Ishikawa (cell line): ENCODE measurements at regions not wholly inside any gene's neighbourhood (a gene's known extent, or its start where the extent isn't known, plus 50 kb on each side); places are given as distances from the start of the nearest gene placed in this dataset.

Experiments
- CEBPB ChIP-seq: IDR thresholded peaks from 2 replicates; pipeline ENCODE4 v1.6.1; 2012
- CREB1 ChIP-seq: IDR thresholded peaks from 2 replicates; pipeline ENCODE4 v1.6.1; 2012; ENCODE audit warnings: low read depth
- EP300 ChIP-seq: IDR thresholded peaks from 2 replicates; pipeline ENCODE4 v1.6.1; 2012; ENCODE audit warnings: borderline replicate concordance
- FOXM1 ChIP-seq: IDR thresholded peaks from 2 replicates; pipeline ENCODE4 v1.6.1; 2012; ENCODE audit warnings: low read depth, borderline replicate concordance
- RAD21 ChIP-seq: IDR thresholded peaks from 2 replicates; pipeline ENCODE4 v1.6.1; 2012; ENCODE audit warnings: low read depth
- REST ChIP-seq: IDR thresholded peaks from 2 replicates; pipeline ENCODE4 v1.6.1; 2012; ENCODE audit warnings: low read depth, mild to moderate bottlenecking
- TAF1 ChIP-seq: IDR thresholded peaks from 2 replicates; pipeline ENCODE4 v1.6.1; 2012; ENCODE audit warnings: low read depth, mild to moderate bottlenecking
- USF1 ChIP-seq: IDR thresholded peaks from 2 replicates; pipeline ENCODE4 v1.6.1; 2012

- no peak for TF ChIP-seq RAD21
- TF ChIP-seq TAF1: no peak
- no peak for TF ChIP-seq EP300
- no peak for TF ChIP-seq USF1
- TF ChIP-seq FOXM1: no peak
- TF ChIP-seq CREB1: no peak
- TF ChIP-seq CEBPB: no peak
- TF ChIP-seq REST: no peak
Measured at GRCh38 chr2:71893646-71894045, 254.0 kb downstream of the CYP26B1 start.
